ENCODE measurements at regions not wholly inside any gene's neighbourhood (a gene's known extent, or its start where the extent isn't known, plus 50 kb on each side); places are given as distances from the start of the nearest gene placed in this dataset.
"Not testable (repeated sequence)": the region's sequence is repeated elsewhere in the genome, so short reads cannot be mapped to it uniquely, and the experiment has no call there.

GRCh38 chr3:22421589-22421988, 670.6 kb upstream of the ZNF385D start:
- Histone ChIP-seq H3K4me3 (no peak overlapping the region), H3K9ac (ENCODE audit: insufficient read length) (no peak overlapping the region), H3K9me3 (ENCODE audit: low read depth, low read length) (no peaks in the 10 kb centered on the region), H3K27ac (no peak overlapping the region), H3K36me3 (ENCODE audit: insufficient read depth, low read length) (no peaks in the 10 kb centered on the region)
- TF ChIP-seq FOXP2 (optimal IDR thresholded peaks at IDR 0.05; ENCODE audit: control extremely low read depth, extremely low read length, insufficient read depth): no peak
- DNase-seq (ENCODE audit: low read depth, low spot score): no peak

GRCh38 chr3:22431334-22431733, 680.3 kb upstream of the ZNF385D start:
- Histone ChIP-seq H3K9me3 (ENCODE audit: low read depth, low read length) (no peaks in the 10 kb centered on the region), H3K9ac (ENCODE audit: insufficient read length) (no peak overlapping the region), H3K4me3 (no peak overlapping the region), H3K27ac (no peak overlapping the region), H3K36me3 (ENCODE audit: insufficient read depth, low read length) (no peaks in the 10 kb centered on the region)
- no peak for DNase-seq (ENCODE audit: low read depth, low spot score)
- no peak for TF ChIP-seq POLR2AphosphoS5 (IDR thresholded peaks at IDR 0.05; ENCODE audit: borderline replicate concordance, low read depth, low read length)
- TF ChIP-seq EZH2 (IDR thresholded peaks at IDR 0.05): no peak
- TF ChIP-seq FOXP2 (optimal IDR thresholded peaks at IDR 0.05; ENCODE audit: control extremely low read depth, extremely low read length, insufficient read depth): no peak

- DNase-seq (ENCODE audit: low read depth, low spot score): no peak
- TF ChIP-seq EZH2 (IDR thresholded peaks at IDR 0.05): no peak
- TF ChIP-seq FOXP2 (optimal IDR thresholded peaks at IDR 0.05; ENCODE audit: control extremely low read depth, extremely low read length, insufficient read depth): no peak
- TF ChIP-seq POLR2AphosphoS5 (IDR thresholded peaks at IDR 0.05; ENCODE audit: borderline replicate concordance, low read depth, low read length): no peak
- no peaks in the 10 kb centered on the region for H3K36me3 ChIP-seq (ENCODE audit: insufficient read depth, low read length)
Measured at GRCh38 chr3:22439626-22440025, 688.6 kb upstream of the ZNF385D start.

GRCh38 chr3:22441711-22442110, 690.7 kb upstream of the ZNF385D start:
- DNase-seq (ENCODE audit: low read depth, low spot score): no peak
- no peak for TF ChIP-seq POLR2AphosphoS5 (IDR thresholded peaks at IDR 0.05; ENCODE audit: borderline replicate concordance, low read depth, low read length)
- TF ChIP-seq EZH2 (IDR thresholded peaks at IDR 0.05): no peak
- no peak for TF ChIP-seq FOXP2 (optimal IDR thresholded peaks at IDR 0.05; ENCODE audit: control extremely low read depth, extremely low read length, insufficient read depth)
- Histone ChIP-seq H3K9ac (ENCODE audit: insufficient read length) (no peak overlapping the region), H3K36me3 (ENCODE audit: insufficient read depth, low read length) (no peaks in the 10 kb centered on the region), H3K9me3 (ENCODE audit: low read depth, low read length) (no peaks in the 10 kb centered on the region), H3K4me3 (no peak overlapping the region), H3K27ac (no peak overlapping the region)

More at GRCh38 chr3:22439626-22440025, 688.6 kb upstream of the ZNF385D start:
- Histone ChIP-seq H3K9me3 (ENCODE audit: low read depth, low read length) (no peaks in the 10 kb centered on the region), H3K27ac (no peak overlapping the region), H3K9ac (ENCODE audit: insufficient read length) (no peak overlapping the region), H3K4me3 (no peak overlapping the region)

GRCh38 chr3:22443571-22444233, 692.7 kb upstream of the ZNF385D start:
- DNase-seq (ENCODE audit: low read depth, low spot score): no peak
- H3K4me3 ChIP-seq: no peak overlapping the region
- TF ChIP-seq POLR2AphosphoS5 (IDR thresholded peaks at IDR 0.05; ENCODE audit: borderline replicate concordance, low read depth, low read length) (no peak), EZH2 (IDR thresholded peaks at IDR 0.05) (no peak), FOXP2 (optimal IDR thresholded peaks at IDR 0.05; ENCODE audit: control extremely low read depth, extremely low read length, insufficient read depth) (no peak)

GRCh38 chr3:22445336-22445735, 694.3 kb upstream of the ZNF385D start:
- H3K9ac ChIP-seq (ENCODE audit: insufficient read length); DNase-seq (ENCODE audit: low read depth, low spot score); H3K36me3 ChIP-seq (ENCODE audit: insufficient read depth, low read length); H3K9me3 ChIP-seq (ENCODE audit: low read depth, low read length); H3K4me3 ChIP-seq; H3K27ac ChIP-seq: not testable (repeated sequence)

More at GRCh38 chr3:22443571-22444233, 692.7 kb upstream of the ZNF385D start:
- Histone ChIP-seq H3K9me3 (ENCODE audit: low read depth, low read length) (no peaks in the 10 kb centered on the region), H3K27ac (no peak overlapping the region), H3K36me3 (ENCODE audit: insufficient read depth, low read length) (no peaks in the 10 kb centered on the region), H3K9ac (ENCODE audit: insufficient read length) (no peak overlapping the region)

GRCh38 chr3:22450786-22451400, 699.9 kb upstream of the ZNF385D start:
- peak; percentile 3 for DNase-seq (ENCODE audit: low read depth, low spot score)
- no peak for TF ChIP-seq POLR2AphosphoS5 (IDR thresholded peaks at IDR 0.05; ENCODE audit: borderline replicate concordance, low read depth, low read length)
- TF ChIP-seq EZH2 (IDR thresholded peaks at IDR 0.05): no peak
- Histone ChIP-seq H3K36me3 (ENCODE audit: insufficient read depth, low read length) (no peaks in the 10 kb centered on the region), H3K27ac (no peak overlapping the region), H3K9ac (ENCODE audit: insufficient read length) (no peak overlapping the region), H3K9me3 (ENCODE audit: low read depth, low read length) (no peaks in the 10 kb centered on the region), H3K4me3 (no peak overlapping the region)

- Histone ChIP-seq H3K27ac (no peak overlapping the region), H3K36me3 (ENCODE audit: insufficient read depth, low read length) (no peaks in the 10 kb centered on the region), H3K9ac (ENCODE audit: insufficient read length) (no peak overlapping the region), H3K9me3 (ENCODE audit: low read depth, low read length) (no peaks in the 10 kb centered on the region), H3K4me3 (no peak overlapping the region)
- no peak for TF ChIP-seq FOXP2 (optimal IDR thresholded peaks at IDR 0.05; ENCODE audit: control extremely low read depth, extremely low read length, insufficient read depth)
- TF ChIP-seq POLR2AphosphoS5 (IDR thresholded peaks at IDR 0.05; ENCODE audit: borderline replicate concordance, low read depth, low read length): no peak
- TF ChIP-seq EZH2 (IDR thresholded peaks at IDR 0.05): no peak
- DNase-seq (ENCODE audit: low read depth, low spot score): no peak
Measured at GRCh38 chr3:22451501-22451900, 700.5 kb upstream of the ZNF385D start.

Measured in SK-N-MC (cell line).